ENCODE measurements at regions not wholly inside any gene's neighbourhood (a gene's known extent, or its start where the extent isn't known, plus 50 kb on each side); places are given as distances from the start of the nearest gene placed in this dataset. TPM values are rescaled to one million over a fixed set of nuclear protein-coding genes. Genes with fewer than 3 reads are reported as not detected.

Small RNA genes in the stretch of these regions (small RNA-seq; reads per million reads assigned to genes)
- gene MIR1972-2: not detected

Data from fibroblast of villous mesenchyme (primary cell).